Activated CD8-positive, alpha-beta T cell treated with anti-CD3 and anti-CD28 coated beads for 36 hours (primary cell): ENCODE measurements at regions not wholly inside any gene's neighbourhood (a gene's known extent, or its start where the extent isn't known, plus 50 kb on each side); places are given as distances from the start of the nearest gene placed in this dataset.

Experiments used
- ATAC-seq: fragments of 200-7000 bp; cut with Tn5 transposase; one replicate; pipeline ENCODE4 v1.10.0; 2021; ENCODE audit warnings: mild to moderate bottlenecking, moderate library complexity
- CTCF ChIA-PET: fragments of 350-600 bp; sonication (Branson Sonifier 250); formaldehyde crosslinking; loops from one replicate; lab custom pipeline; 2021; ENCODE audit warnings: antibody characterized with exemption; lab: Charles Lee
- POLR2A ChIA-PET: fragments of 350-600 bp; sonication (Branson Sonifier 250); formaldehyde crosslinking; loops from one replicate; lab custom pipeline; 2021; ENCODE audit warnings: antibody characterized with exemption; lab: Charles Lee
- DNase-seq: peaks from one replicate; pipeline ENCODE4 v3.0.0-alpha.2; 2020
- H3K27ac Mint-ChIP-seq: one replicate; pipeline ENCODE4 v1.8.0; 2021; ENCODE audit warnings: mild to moderate bottlenecking, mixed read lengths
- H3K27me3 Mint-ChIP-seq: one replicate; pipeline ENCODE4 v1.8.0; 2021; ENCODE audit warnings: mixed read lengths
- H3K36me3 Mint-ChIP-seq: one replicate; pipeline ENCODE4 v1.8.0; 2021; ENCODE audit warnings: low read depth, mixed read lengths
- H3K4me1 Mint-ChIP-seq: one replicate; pipeline ENCODE4 v1.8.0; 2021; ENCODE audit warnings: low read depth, mixed read lengths
- H3K4me3 Mint-ChIP-seq: one replicate; pipeline ENCODE4 v1.8.0; 2021; ENCODE audit warnings: mild to moderate bottlenecking, moderate library complexity, mixed read lengths
- H3K9me3 Mint-ChIP-seq: one replicate; pipeline ENCODE4 v1.8.0; 2021; ENCODE audit warnings: mixed read lengths
- intact Hi-C: fragments of 100-400 bp; cut with micrococcal nuclease; formaldehyde crosslinking; loops from one replicate; pipeline ENCODE4 v1.10.0; 2022
- TF ChIP-seq, protein P1 (sequence below): fragments of 200-600 bp; IDR thresholded peaks from one replicate; pipeline ENCODE4 v1.8.0; 2022; ENCODE audit warnings: antibody characterized with exemption, mild to moderate bottlenecking

DNA sequence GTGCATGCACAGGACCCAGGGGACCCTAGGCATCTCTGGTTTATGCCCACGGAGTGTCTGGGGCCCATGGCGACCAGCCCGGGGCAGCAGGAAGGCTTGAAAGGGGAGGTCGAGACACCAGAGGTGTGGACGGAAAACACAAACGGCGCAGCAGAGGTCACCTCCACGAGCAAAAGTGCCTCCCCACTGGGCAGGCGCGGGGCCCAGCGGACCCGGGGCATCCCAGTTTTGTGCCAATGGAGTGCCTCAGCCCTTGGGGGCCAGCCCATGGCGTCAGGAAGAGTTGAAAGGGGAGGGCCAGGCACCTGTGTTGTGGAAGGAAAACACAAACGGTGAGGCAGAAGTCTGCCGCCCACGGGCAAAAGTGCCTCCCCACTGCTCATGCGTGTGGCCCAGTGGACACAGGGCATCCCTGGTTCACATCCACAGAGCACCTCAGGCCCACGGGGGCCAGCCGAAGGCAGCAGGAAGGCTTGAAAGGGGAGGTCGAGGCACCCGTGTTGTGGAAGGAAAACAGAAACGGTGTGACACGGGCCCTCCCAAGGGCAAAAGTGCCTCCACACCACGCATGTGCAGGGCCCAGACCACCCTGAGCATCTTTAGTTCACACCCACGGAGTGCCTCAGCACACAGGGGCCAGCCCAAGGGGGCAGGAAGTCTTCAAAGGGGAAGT, 378.8 kb downstream of the ALG10 start:
- Mint-ChIP-seq H3K4me3 (no peak overlapping the region), H3K27me3 (no peaks in the 10 kb centered on the region), H3K9me3 (peaks cover 15% of the 10 kb centered on the region), H3K36me3 (peaks cover 3% of the 10 kb centered on the region), H3K27ac (no peak overlapping the region), H3K4me1 (no peaks in the 10 kb centered on the region)
- no peak for DNase-seq
- CTCF ChIA-PET: no interaction called here
- TF ChIP-seq, protein P1, sequence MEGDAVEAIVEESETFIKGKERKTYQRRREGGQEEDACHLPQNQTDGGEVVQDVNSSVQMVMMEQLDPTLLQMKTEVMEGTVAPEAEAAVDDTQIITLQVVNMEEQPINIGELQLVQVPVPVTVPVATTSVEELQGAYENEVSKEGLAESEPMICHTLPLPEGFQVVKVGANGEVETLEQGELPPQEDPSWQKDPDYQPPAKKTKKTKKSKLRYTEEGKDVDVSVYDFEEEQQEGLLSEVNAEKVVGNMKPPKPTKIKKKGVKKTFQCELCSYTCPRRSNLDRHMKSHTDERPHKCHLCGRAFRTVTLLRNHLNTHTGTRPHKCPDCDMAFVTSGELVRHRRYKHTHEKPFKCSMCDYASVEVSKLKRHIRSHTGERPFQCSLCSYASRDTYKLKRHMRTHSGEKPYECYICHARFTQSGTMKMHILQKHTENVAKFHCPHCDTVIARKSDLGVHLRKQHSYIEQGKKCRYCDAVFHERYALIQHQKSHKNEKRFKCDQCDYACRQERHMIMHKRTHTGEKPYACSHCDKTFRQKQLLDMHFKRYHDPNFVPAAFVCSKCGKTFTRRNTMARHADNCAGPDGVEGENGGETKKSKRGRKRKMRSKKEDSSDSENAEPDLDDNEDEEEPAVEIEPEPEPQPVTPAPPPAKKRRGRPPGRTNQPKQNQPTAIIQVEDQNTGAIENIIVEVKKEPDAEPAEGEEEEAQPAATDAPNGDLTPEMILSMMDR: no peak
- ATAC-seq: no peak
- intact Hi-C loops: no loop called here
- POLR2A ChIA-PET: no interaction called here

DNA sequence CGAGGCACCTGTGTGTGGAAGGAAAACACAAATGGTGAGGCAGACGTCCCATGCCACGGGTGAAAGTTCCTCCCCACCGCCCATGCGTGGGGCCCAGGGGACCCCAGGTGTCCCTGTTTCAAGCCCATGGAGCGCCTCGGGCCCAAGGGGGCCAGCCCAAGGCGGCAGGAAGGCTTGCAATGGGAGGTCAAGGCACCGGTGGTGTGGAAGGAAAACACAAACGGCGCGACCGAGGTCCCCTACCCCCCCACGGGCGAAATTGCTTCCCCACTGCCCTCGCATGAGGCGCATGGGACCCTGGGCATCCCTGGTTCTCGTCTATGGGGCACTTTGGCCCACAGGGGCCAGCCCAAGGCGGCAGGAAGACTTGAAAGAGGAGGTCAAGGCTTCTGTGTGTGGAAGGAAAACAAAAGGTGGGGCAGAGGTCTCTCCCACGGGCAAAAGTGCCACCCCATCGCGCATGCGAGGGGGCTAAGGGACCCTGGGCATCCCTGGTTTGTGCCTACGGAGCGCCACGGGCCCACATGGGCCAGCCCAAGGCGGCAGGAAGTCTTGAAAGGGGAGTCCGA, 379.4 kb downstream of the ALG10 start:
- POLR2A ChIA-PET: no interaction called here
- no peak overlapping the region for H3K4me3 Mint-ChIP-seq

DNA sequence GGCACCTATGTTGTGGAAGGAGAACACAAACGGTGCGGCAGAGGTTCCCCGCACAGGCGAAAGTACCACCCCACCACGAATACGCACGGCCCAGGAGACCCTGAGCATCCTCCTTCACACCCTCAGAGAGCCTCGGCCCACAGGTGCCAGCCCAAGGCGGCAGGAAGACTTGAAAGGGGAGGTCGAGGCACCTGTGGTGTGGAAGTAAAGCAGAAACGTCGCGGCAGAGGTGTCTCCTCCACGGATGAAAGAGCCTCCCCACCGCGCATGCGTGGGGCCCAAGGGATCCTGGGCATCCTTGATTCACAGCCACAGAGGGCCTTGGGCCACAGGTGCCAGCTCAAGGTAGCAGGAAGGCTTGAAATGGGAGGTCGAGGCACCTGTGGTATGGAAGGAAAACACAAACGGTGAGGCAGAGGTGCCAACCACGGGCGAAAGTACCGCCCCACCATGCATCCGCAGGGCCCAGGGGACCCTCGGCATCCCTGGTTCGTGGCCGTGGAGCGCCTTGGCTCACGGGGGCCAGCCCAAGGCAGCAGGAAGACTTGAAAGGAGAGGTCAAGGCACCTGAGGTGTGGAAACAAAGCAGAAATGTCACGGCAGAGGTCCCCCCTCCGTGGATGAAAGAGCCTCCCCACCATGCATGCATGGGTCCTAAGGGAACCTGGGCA, 380.1 kb downstream of the ALG10 start:
- no peak overlapping the region for H3K27ac Mint-ChIP-seq
- H3K4me3 Mint-ChIP-seq: no peak overlapping the region
- peaks cover 3% of the 10 kb centered on the region for H3K36me3 Mint-ChIP-seq
- H3K27me3 Mint-ChIP-seq: no peaks in the 10 kb centered on the region
- ATAC-seq (no peak), DNase-seq (no peak)
- H3K4me1 Mint-ChIP-seq: no peaks in the 10 kb centered on the region
- ChIA-PET POLR2A (no interaction called here), CTCF (no interaction called here)
- intact Hi-C loops: no loop called here
- H3K9me3 Mint-ChIP-seq: peaks cover 22% of the 10 kb centered on the region
- TF ChIP-seq, protein P1: no peak

More for the DNA sequence above, 379.4 kb downstream of the ALG10 start:
- DNase-seq: no peak
- Mint-ChIP-seq H3K9me3 (peaks cover 16% of the 10 kb centered on the region), H3K36me3 (peaks cover 3% of the 10 kb centered on the region), H3K4me1 (no peaks in the 10 kb centered on the region), H3K27ac (no peak overlapping the region), H3K27me3 (no peaks in the 10 kb centered on the region)
- CTCF ChIA-PET: no interaction called here
- TF ChIP-seq, protein P1: no peak
- ATAC-seq: no peak
- intact Hi-C loops: no loop called here

DNA sequence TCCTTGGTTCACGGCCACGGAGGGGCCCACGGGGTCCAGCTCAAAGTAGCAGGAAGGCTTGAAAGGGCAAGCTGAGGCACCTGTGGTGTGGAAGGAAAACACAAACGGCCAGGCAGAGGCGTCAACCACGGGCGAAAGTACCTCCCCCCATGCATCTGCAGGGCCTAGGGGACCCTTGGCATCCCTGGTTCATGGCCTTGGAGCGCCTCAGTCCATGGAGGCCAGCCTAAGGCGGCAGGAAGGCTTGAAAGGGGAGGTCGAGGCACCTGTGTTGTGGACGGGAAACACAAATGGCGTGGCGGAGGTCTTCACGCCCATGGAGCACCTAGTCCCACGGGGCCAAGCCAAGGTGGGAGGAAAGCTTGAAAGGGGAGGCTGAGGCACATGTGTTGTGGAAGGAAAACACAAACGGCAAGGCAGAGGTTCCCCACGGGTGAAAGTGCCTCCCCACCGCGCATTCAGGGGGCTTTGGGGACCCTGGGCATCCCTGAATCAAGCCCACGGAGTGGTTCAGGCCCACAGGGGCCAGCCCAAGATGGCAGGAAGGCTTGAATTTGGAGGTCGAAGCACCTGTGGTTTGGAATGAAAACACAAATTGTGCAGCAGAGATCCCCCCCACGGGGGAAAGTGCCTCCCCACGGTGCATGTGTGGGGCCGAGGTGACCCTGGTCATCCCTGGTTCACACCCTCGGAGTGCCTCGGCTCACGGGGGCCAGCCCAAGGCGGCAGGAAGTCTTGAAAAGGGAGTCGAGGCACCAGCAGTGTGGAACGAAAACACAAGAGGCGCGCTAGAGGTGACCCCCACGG, 380.8 kb downstream of the ALG10 start:
- intact Hi-C loops: no loop called here
- H3K36me3 Mint-ChIP-seq: peaks cover 3% of the 10 kb centered on the region
- no peaks in the 10 kb centered on the region for H3K27me3 Mint-ChIP-seq
- no peaks in the 10 kb centered on the region for H3K4me1 Mint-ChIP-seq
- peaks cover 29% of the 10 kb centered on the region for H3K9me3 Mint-ChIP-seq
- H3K27ac Mint-ChIP-seq: no peak overlapping the region
- DNase-seq (no peak), ATAC-seq (no peak)
- CTCF ChIA-PET: no interaction called here
- POLR2A ChIA-PET: no interaction called here
- TF ChIP-seq, protein P1: no peak
- H3K4me3 Mint-ChIP-seq: no peak overlapping the region
